K562 (cell line): ENCODE measurements at regions not wholly inside any gene's neighbourhood (a gene's known extent, or its start where the extent isn't known, plus 50 kb on each side); places are given as distances from the start of the nearest gene placed in this dataset.

Experiments
- DLX4 ChIP-seq: fragments of 250-450 bp; sonication (Bioruptor Pico); IDR thresholded peaks from 2 replicates; pipeline ENCODE4 v1.6.1; 2021; ENCODE audit warnings: mild to moderate bottlenecking
- ETV6 ChIP-seq, 3 experiments: fragments of 150-350 bp in 1 of 3; sonication (generic) in 1 of 3; formaldehyde crosslinking in 1 of 3; IDR thresholded peaks; 2 replicates each; pipeline versions ENCODE4 v1.6.1 to v1.8.0; 2014 to 2022; ENCODE audit warnings: borderline replicate concordance in 2 of 3, low read depth in 2 of 3, antibody characterized with exemption in 1 of 3, low read length in 1 of 3, mild to moderate bottlenecking in 1 of 3, missing genetic modification reagents in 1 of 3
- NFRKB ChIP-seq: fragments of 450-650 bp; IDR thresholded peaks from 2 replicates; pipeline ENCODE4 v1.6.1; 2016; ENCODE audit warnings: low read depth
- POLR2A ChIP-seq: fragments of 450-650 bp; conservative IDR thresholded peaks from 2 replicates; pipeline ENCODE4 v1.6.1; 2016
- SIN3A ChIP-seq, 2 experiments: fragments of 150-350 bp in 1 of 2; IDR thresholded peaks; 2 replicates each; pipeline ENCODE4 v1.6.1; 2011 to 2016; ENCODE audit warnings: borderline replicate concordance in 2 of 2, low read depth in 2 of 2, low read length in 2 of 2, mild to moderate bottlenecking in 2 of 2, moderate library complexity in 2 of 2; ENCODE audit not compliant: control insufficient read depth in 1 of 2
- TAF1 ChIP-seq: IDR thresholded peaks from 2 replicates; pipeline ENCODE4 v1.6.1; 2011; ENCODE audit warnings: mild to moderate bottlenecking, low read length, moderate library complexity; ENCODE audit not compliant: insufficient read depth, control insufficient read depth, severe bottlenecking; ENCODE audit errors: extremely low read depth
- TCF7 ChIP-seq: sonication (generic); IDR thresholded peaks from 2 replicates; pipeline ENCODE4 v1.6.1; 2016; ENCODE audit warnings: antibody characterized with exemption, borderline replicate concordance
- ZNF395 ChIP-seq: fragments of 200-800 bp; sonication (Bioruptor generic); IDR thresholded peaks from 2 replicates; pipeline ENCODE4 v1.6.1; 2017; ENCODE audit warnings: missing genetic modification characterization, missing compliant biosample characterization
- TF ChIP-seq, protein P1 (sequence below): sonication (generic); formaldehyde crosslinking; IDR thresholded peaks from 2 replicates; pipeline ENCODE4 v1.5.0; 2020; ENCODE audit warnings: missing genetic modification reagents

GRCh38 chr14:37673439-37673838, 78.0 kb downstream of the TTC6 start:
- no peak for TF ChIP-seq DLX4 (CRISPR knock-in tag)
- TF ChIP-seq NFRKB, result no peak
- TF ChIP-seq ZNF395, result no peak
- TF ChIP-seq, protein P1, sequence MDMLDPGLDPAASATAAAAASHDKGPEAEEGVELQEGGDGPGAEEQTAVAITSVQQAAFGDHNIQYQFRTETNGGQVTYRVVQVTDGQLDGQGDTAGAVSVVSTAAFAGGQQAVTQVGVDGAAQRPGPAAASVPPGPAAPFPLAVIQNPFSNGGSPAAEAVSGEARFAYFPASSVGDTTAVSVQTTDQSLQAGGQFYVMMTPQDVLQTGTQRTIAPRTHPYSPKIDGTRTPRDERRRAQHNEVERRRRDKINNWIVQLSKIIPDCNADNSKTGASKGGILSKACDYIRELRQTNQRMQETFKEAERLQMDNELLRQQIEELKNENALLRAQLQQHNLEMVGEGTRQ, result no peak
- no peak for TF ChIP-seq ETV6 (IDR thresholded peaks at IDR 0.05; ENCODE audit: borderline replicate concordance in 1 of 2, low read depth in 2 of 2, low read length in 1 of 2)
- no peak for TF ChIP-seq ETV6 (CRISPR knock-in tag; IDR thresholded peaks at IDR 0.05; ENCODE audit: borderline replicate concordance)
- no peak for TF ChIP-seq SIN3A (IDR thresholded peaks at IDR 0.05; ENCODE audit: borderline replicate concordance in 2 of 2, control insufficient read depth in 1 of 2, low read depth in 2 of 2, low read length in 2 of 2)
- TF ChIP-seq TAF1, result no peak
- no peak for TF ChIP-seq TCF7
- TF ChIP-seq POLR2A, result no peak
